ENCODE measurements at regions not wholly inside any gene's neighbourhood (a gene's known extent, or its start where the extent isn't known, plus 50 kb on each side); places are given as distances from the start of the nearest gene placed in this dataset.

DNA sequence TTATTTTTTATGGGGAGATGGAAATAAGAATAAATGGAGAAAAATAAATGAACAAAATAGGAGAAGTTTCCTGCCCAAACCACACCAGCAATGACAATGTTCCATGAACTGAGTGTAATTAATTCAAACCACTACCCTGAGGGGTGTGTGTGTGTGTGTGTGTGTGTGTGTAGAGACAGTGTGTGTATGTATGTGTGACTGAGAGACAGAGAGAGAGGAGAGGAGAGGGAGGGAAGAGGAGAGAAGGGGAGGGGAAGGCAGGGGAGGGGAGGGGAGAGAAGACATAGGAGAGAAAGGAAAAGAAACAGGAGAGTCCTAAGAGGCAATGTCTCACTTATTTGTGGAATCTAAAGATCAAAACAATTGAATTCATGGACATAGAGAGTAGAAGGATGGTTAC is 65.0 kb upstream of the POU2AF1 start:
- DNase-seq (ENCODE audit: low read depth): no peak

DNA sequence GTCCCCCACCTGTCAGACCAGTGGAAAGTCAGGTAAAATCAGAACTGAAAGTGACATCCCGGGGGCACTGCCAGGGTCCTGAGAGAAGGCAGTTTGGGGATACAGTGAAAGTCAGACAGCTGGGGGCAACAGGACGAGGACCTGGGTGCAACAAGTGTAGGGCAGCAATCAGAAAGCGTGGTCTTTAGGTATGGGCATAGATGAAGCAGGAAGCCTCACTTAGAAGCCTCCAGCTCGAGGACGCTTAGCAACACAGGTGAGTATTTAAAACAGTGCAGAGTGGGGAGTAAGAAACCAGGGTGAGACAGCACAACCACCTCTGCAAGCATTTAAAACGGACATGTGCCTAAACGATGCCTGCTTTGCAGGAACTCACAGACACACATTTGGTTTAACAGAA is 64.6 kb upstream of the POU2AF1 start:
- DNase-seq (ENCODE audit: low read depth): no peak

DNA sequence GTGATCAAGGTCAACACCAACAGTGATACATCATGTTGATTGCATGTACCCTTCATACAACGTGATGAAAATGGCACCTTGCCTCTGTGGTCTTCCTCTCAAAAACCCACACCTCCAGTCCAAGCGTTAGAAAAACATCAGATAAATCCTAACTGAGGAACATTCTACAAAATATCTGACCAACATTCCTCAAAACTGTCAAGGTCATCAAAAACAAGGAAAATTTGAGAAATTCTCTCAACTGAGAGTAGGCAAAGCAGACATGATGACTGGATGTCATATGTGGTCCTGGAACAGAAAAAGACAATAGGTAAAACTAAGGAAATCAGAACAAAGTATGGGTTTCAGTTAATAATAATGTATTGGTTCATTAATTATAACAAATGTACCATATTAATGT is 64.0 kb upstream of the POU2AF1 start:
- DNase-seq (ENCODE audit: low read depth): no peak

DNA sequence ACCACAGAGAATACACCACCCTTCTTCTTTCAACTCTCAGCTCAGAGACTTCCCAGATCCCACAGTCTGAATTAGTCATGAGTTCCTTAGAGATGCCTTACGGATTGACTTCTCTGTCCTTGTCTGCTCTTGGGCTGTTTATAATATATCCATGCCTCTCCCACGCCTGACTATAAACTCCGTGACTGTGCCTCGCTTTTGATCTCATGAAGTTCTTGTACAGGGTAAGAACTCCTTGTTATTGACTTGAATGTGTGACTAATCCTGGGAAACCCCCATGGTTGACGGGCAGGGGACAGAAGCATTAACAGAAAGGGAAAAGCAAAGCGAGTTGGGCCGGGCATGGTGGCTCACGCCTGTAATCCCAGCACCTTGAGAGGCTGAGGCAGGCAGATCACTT is 62.4 kb upstream of the POU2AF1 start:
- peak; percentile 92 for DNase-seq (ENCODE audit: low read depth)

DNA sequence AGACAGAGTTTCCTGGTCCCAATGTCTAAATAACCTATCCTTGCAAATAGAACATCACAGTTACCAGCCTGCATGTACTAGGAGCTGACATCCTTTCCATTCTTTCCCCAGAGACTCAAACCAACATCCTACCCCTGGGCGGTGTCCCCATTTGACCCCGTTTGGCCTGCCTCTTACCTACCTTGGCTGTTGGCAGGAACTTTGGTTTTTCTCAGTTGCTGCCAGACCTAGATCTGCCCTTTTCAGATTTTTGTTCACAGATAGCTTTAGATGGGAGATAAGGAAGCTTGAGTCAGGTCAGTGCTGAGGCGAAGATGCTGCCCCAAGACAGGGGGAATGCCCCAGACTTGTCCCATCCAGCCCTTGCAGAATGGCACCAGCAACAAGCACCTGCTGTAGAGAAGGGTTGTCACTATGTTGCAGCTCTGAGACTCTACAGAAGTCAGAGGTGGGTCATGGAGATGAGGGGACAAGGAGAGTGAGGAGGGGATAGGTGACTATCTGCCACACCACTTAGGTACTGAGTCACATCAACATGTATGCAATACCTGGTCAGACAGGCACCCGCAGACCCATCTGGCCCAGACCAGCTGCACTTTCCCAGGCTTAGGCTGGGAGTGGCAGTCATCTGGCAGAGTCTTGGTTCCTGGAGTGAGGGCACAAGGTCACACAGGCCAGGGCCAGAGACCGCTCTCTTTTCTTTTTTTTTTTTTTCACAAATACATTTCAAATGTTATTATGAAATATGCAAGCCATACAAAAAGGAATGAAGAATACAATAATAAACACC is 61.5 kb upstream of the POU2AF1 start:
- DNase-seq (ENCODE audit: low read depth): no peak

DNA sequence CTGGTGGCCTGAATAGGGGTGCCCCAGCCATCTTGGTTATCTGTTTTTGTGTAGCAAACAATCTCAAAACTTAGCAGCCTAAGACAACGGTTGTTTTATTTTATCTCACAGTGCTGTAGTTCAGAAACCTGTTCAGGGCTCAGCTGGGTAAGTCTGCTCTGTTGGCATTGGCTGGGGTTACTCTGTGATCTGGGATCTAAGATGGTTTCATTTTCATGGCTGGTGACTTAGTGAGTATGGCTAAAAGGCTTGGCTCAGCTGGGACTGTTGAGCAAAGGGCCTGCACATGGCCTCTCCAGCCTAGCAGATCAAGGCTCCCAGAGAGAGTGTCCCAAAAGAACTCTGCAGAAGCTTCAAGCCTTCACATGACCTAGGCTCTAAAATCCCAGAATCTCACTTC is 60.8 kb upstream of the POU2AF1 start:
- DNase-seq (ENCODE audit: low read depth): no peak

DNA sequence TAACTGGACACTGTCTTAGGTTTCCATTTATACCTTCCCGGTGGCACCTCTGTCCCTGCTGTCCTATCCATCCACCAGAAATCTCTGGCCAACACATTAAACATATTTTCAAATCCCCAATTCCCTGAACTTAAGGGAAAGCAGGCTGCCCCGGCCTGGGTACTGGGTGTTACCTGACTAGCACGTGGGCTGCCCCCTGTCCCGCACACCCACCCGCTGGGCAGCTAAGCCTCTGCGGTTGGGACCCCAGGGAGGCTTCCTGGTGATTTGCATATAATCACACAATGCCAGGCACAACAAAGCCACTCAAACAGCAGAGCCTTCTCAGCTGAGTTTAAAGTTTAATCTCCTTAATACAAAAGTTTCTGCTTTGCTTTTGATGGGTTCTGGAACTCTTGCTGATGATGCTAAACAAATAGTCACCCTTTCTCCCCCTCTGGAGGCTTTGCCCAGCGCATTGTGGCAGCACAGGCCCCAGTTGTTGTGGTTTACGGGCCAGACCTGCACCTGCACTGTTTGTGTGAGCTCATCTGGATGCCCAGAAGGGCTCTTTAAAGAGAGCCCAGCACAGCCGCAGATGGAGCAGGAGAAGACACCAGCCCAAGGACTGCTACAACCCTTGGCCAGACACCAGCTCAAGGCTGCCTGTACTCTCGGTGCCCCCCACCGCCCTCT is 59.9 kb upstream of the POU2AF1 start:
- no peak for DNase-seq (ENCODE audit: low read depth)

DNA sequence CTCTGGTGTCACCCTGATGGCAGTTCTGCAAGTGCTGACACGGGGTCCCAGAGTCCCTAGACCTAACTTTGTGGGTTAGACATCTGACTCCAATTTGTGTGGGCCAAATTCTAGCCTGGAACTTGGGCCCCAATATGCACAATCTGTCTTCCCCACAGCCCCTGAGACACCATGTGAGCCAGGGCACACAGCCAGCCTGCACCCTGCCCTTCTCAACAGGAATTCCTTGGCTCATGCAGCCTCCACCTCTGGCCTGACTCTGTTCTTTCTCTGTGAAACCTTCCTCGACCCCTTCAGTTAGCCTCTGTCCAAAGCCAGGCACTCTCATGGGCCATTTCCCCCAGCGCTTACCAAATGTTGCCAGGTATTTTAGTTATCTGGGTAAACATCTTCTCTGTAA is 59.1 kb upstream of the POU2AF1 start:
- no peak for DNase-seq (ENCODE audit: low read depth)

DNA sequence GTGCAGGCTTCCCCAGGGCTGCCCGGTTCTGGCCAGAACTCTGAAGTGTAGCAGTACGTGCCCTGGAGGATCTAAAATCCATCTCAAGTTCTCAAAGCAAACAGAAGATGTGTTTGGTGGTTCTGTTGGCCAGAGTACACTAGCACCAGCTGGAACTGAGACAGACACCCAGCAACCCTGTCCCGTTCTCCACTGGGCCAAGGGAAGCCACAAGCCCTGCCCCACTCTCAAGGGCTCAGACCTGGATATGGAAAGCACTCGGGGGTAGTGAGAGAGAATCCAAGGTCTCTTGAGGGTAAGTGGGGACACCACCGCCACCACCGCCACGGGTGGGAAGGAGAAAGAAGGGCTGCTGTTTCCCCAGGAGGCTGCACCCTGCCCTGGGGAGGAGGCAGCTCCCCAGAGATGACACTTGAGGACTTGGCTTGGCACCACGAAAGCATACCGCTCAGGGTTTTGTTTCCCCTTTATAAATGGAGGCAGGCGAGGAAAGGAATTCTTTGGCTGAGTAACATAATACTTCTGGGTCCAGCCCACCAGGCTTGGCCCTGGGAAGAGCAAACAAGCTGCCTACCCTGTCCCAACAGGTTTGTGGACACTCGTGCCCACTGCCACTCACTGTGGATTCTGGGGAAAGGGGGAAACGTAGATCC is 56.1 kb upstream of the POU2AF1 start:
- no peak for DNase-seq (ENCODE audit: low read depth)

DNA sequence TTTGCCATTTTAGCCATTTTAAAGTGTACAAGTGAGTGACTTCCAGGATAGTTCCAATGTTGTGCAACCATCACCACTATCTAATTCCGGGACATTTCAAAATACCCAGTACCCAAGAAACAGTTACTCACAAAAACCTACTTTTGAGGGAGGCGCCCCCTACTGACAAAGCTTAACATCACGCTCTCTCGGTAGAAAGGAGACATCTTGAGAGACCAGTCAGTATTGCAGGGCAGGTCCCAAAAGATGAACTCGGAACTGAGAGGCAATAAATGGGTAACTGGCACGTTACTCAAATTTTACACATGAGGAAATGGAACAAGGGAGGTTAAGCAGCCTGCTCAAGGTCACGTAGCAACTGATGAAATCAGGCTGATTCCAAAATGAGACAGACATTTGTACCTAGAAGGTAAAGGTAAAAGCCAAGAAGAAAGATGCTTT is 50.0 kb upstream of the POU2AF1 start:
- peak; percentile 51 for DNase-seq (ENCODE audit: low read depth)

Measured in RPMI7951 (cell line).